ENCODE measurements at regions not wholly inside any gene's neighbourhood (a gene's known extent, or its start where the extent isn't known, plus 50 kb on each side); places are given as distances from the start of the nearest gene placed in this dataset.

- DNase-seq = no peak
Measured at GRCh38 chr22:25351631-25352293, 132.3 kb downstream of the CRYBB2 start.

- no peak for DNase-seq
Measured at GRCh38 chr22:25352294-25352680, 132.8 kb downstream of the CRYBB2 start.

GRCh38 chr22:25353516-25354445 lies 134.3 kb downstream of the CRYBB2 start:
- no peak for DNase-seq

- DNase-seq = no peak
Measured at GRCh38 chr22:25354456-25354855, 135.0 kb downstream of the CRYBB2 start.

GRCh38 chr22:25357132-25357455 lies 137.7 kb downstream of the CRYBB2 start:
- no peak for DNase-seq

GRCh38 chr22:25357606-25358420 lies 138.4 kb downstream of the CRYBB2 start:
- no peak for DNase-seq

GRCh38 chr22:25358421-25359170 lies 139.2 kb downstream of the CRYBB2 start:
- no peak for DNase-seq

- no peak for DNase-seq
Measured at GRCh38 chr22:25359601-25360261, 140.3 kb downstream of the CRYBB2 start.

- no peak for DNase-seq
Measured at GRCh38 chr22:25360411-25360810, 141.0 kb downstream of the CRYBB2 start.

GRCh38 chr22:25360891-25361645 lies 141.6 kb downstream of the CRYBB2 start:
- no peak for DNase-seq

- no peak for DNase-seq
Measured at GRCh38 chr22:25361899-25362214, 142.4 kb downstream of the CRYBB2 start.

- DNase-seq = no peak
Measured at GRCh38 chr22:25362215-25362882, 142.9 kb downstream of the CRYBB2 start.

GRCh38 chr22:25362883-25363240 lies 143.4 kb downstream of the CRYBB2 start:
- no peak for DNase-seq

- no peak for DNase-seq
Measured at GRCh38 chr22:25363474-25363873, 144.0 kb downstream of the CRYBB2 start.

- DNase-seq = no peak
Measured at GRCh38 chr22:25364281-25364680, 144.8 kb downstream of the CRYBB2 start.

GRCh38 chr22:25364736-25365241 lies 145.3 kb downstream of the CRYBB2 start:
- no peak for DNase-seq

GRCh38 chr22:25365491-25366261 lies 146.2 kb downstream of the CRYBB2 start:
- DNase-seq = no peak

GRCh38 chr22:25366408-25366807 lies 147.0 kb downstream of the CRYBB2 start:
- DNase-seq = no peak

- DNase-seq = no peak
Measured at GRCh38 chr22:25366876-25367466, 147.5 kb downstream of the CRYBB2 start.

- no peak for DNase-seq
Measured at GRCh38 chr22:25367756-25368155, 148.3 kb downstream of the CRYBB2 start.

Measured in activated gamma-delta T cell (primary cell).